ENCODE measurements at regions not wholly inside any gene's neighbourhood (a gene's known extent, or its start where the extent isn't known, plus 50 kb on each side); places are given as distances from the start of the nearest gene placed in this dataset.
"Not testable (repeated sequence)": the region's sequence is repeated elsewhere in the genome, so short reads cannot be mapped to it uniquely, and the experiment has no call there.

DNA sequence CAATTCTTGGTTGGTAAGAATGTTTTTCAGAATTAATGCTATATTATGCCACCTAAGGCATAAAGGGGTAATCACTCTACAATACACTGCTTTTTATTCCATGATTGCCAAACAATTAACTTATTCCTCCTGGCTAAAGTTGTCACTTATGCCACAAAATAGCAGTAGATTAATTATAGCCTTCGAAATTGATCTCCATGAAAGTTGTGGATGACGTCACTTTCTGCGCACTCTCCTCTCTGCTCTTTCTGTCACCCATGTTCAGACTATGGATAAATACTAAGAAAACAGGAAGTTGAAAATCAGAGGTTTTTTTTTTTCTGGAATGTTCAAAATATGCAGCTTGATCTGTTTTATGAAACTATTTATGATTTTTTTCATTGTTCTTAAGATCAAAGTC lies 790.1 kb upstream of the CNTN5 start:
- DNase-seq, result no peak
- no peak for ATAC-seq (ENCODE audit: poor library complexity)
- intact Hi-C loops (cut with DNase I), result no loop called here

GRCh38 chr11:98234698-98235097 lies 786.1 kb upstream of the CNTN5 start:
- no peak for DNase-seq
- ATAC-seq (ENCODE audit: poor library complexity), result no peak
- intact Hi-C loops (cut with DNase I), result no loop called here

DNA sequence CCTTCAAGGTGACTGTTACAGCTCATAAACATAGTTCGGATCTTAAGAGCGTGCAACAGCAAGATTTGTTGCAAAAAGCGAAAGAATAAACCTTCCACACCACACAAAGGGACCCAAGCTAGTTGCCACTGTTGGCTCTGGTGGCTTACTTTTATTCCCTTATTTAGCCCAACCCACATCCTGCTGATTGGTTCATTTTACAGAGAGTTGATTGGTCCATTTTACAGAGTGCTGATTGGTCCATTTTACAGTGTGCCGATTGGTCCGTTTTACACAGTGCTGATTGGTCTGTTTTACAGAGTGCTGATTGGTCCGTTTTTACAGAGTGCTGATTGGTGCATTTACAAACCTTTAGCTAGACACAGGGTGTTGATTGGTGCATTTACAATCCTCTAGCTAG lies 776.9 kb upstream of the CNTN5 start:
- no peak for DNase-seq
- no peak for ATAC-seq (ENCODE audit: poor library complexity)
- intact Hi-C loops (cut with DNase I), result no loop called here

DNA sequence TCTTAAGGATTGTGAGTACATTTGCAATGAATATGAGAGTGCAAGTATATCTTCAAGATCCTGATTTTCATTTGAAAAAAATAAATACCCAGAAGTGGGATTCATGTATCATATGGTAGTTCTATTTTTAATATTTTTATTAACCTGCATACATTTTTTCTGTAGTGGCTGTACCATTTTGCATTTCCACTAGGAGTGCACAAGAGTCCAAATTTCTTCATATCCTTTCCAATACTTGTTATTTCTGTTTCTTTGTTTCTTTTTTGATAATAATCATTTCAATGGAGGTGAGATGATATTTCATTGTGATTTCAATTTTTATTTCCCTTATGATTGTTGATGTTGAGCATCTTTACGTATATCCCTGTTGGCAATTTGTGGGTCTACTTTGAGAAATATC lies 759.8 kb upstream of the CNTN5 start:
- DNase-seq (no peak), ATAC-seq (ENCODE audit: poor library complexity) (no peak)
- intact Hi-C loops (cut with DNase I), result no loop called here

DNA sequence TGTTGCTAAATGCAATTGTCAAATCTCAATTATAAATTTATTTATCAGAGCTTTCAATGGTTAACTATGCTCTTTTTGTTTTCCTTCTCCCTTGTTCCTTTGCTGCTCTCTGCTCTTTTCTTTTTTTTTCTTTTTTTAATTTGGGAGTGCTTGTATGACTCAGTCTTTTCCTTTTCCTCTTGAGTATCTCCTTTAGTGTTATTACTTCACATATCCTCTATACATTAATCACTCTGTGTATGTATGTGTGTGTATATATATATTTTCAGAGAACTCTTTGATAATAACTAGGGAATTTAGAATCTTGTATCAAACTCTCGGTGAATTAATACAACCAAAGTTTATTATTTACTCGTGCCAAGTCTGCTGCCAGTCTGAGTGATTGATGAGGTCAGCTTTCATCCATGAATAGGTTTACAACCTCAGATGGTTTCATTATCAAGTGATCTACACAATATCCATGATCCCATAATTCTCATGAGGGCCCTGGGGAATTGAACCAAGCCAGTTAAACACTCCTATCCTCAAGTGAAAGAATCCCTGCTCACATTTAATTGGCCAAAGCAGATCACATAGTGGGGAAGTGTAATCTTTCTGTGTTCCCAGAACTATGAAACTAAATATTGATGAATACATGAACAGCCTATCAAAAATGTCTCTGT lies 743.4 kb upstream of the CNTN5 start:
- intact Hi-C loops (cut with DNase I), result no loop called here
- DNase-seq, result no peak
- no peak for ATAC-seq (ENCODE audit: poor library complexity)

DNA sequence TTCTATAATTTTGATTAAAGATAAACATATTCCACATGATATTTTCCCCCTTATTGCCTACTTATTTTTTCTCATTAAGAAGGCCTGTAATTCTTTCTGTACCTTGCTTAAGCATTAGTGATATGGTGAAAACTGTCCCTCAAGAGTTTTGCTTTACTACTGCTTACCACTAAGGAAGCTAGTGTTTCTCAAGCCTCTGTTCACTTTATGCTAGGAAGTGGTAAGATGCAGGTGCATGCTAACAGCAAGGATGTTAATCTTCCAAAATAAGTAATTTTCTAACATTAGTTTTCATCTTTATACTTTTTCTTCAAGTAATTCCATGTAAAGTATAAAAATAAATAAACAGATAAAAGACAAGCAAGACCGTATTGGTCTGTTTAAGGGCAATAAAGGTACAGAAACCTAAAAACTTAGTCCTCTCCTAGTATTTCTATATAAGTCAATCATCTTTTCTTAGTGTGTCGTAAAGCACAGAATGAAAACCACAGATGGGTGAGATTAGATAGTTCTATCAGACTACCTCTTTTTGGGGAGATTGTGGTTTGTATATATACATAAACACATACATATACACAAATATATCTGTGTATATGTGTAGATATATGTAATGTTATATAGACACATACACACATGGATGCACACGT lies 731.0 kb upstream of the CNTN5 start:
- ATAC-seq (ENCODE audit: poor library complexity) (no peak), DNase-seq (no peak)
- intact Hi-C loops (cut with DNase I), result no loop called here

- intact Hi-C loops (cut with DNase I), result no loop called here
- DNase-seq (no peak), ATAC-seq (ENCODE audit: poor library complexity) (no peak)
Measured at GRCh38 chr11:98296091-98296880, 724.5 kb upstream of the CNTN5 start.

- DNase-seq, result no peak
- intact Hi-C loops (cut with DNase I), result no loop called here
- no peak for ATAC-seq (ENCODE audit: poor library complexity)
Measured at GRCh38 chr11:98300719-98301118, 720.0 kb upstream of the CNTN5 start.

DNA sequence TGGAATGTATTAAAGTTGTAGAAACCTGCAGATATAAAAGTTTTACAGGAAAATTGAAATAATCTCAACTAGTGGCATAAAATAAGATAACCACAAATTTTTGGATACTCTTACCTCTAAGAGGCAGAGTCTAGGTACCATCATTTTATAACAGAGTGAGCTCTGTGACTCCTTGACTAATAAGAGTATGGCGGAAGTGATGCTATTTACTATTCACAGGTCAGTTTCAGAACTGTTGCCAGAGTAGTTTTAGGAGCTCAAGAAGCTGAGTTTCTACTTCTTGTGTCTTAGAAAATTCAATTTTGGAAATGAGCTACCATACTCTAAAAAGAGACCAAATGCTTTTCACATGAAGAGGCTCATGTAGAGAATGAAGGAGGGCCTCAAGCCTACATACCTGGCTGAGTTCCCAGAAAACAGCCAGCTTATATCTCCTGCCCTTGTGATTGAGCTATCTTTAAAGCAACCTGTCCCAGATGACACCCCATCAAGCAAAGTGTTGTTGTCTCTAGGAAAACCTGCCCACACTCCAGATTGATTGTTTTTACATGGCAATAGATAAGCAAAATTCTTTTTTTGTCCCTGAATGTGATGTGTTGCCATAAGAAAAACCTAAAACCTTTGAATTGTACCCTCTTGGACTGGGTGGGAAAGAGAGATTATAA lies 712.8 kb upstream of the CNTN5 start:
- intact Hi-C loops (cut with DNase I), result no loop called here
- DNase-seq (no peak), ATAC-seq (ENCODE audit: poor library complexity) (no peak)

DNA sequence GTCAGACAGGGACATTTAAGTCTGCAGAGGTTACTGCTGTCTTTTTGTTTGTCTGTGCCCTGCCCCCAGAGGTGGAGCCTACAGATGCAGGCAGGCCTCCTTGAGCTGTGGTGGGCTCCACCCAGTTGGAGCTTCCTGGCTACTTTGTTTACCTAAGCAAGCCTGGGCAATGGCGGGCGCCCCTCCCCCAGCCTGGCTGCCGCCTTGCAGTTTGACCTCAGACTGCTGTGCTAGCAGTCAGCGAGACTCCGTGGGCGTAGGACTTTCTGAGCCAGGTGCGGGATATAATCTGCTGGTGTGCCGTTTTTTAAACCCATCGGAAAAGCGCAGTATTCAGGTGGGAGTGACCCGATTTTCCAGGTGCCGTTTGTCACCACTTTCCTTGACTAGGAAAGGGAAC lies 690.4 kb upstream of the CNTN5 start:
- intact Hi-C loops (cut with DNase I); ATAC-seq (ENCODE audit: poor library complexity); DNase-seq: not testable (repeated sequence)

GRCh38 chr11:98358551-98358950 lies 662.2 kb upstream of the CNTN5 start:
- DNase-seq (no peak), ATAC-seq (ENCODE audit: poor library complexity) (no peak)
- intact Hi-C loops (cut with DNase I), result no loop called here

DNA sequence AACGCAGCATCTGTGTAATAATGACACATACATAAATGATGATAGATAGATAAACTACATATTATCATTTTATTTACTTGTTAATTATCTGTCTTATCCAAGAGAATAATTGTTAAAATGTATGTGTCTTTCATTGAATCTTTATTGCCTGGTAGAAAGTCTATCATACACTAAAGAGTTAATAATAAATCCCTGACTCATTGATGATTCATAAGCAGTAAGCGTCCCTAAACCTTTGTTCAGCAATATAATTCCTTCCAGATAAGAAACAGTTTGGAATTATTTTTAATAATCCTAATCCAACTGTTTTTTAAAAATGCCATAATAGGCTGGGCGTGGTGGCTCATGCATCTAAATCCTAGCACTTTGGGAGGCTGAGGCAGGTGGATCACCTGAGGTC lies 655.6 kb upstream of the CNTN5 start:
- DNase-seq (no peak), ATAC-seq (ENCODE audit: poor library complexity) (no peak)
- intact Hi-C loops (cut with DNase I), result no loop called here

DNA sequence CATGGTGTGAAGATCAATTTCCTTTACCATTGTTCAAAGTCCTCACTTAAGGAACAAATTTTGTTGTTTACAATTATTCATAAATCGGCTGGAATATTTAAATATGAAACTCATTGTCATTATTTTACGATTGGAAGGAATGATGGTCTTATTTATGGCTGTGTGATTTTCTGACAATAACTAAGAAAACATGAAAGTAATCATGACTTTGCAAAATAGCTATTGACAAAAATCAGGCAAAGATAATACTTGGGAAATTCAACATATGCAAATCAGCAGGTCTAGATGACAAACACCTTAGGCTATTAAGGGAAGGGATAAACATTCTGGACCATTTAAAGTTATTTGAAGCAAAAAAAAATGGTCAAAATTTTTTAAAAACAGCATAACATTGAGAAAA lies 654.8 kb upstream of the CNTN5 start:
- intact Hi-C loops (cut with DNase I), result no loop called here
- DNase-seq (no peak), ATAC-seq (ENCODE audit: poor library complexity) (no peak)

DNA sequence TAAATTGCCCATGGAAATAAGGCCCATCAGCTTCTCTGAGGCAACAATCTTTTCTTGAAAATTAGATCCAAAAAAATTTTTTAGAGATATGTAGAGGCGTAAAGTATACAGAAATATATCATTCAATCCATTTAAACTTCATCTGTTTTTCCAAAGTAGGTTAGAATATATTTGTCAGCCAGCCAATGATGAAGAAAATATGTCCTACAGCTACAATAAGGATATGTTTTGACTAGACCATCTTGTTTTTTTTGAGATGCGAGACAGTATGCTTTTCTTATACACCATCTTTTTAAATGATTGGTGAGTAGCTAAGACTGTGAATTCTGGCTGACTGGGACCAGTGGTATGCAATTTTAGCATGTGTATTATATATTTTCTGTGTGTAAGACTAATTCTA lies 630.4 kb upstream of the CNTN5 start:
- DNase-seq, result no peak
- no peak for ATAC-seq (ENCODE audit: poor library complexity)
- intact Hi-C loops (cut with DNase I), result no loop called here

- intact Hi-C loops (cut with DNase I); DNase-seq; ATAC-seq (ENCODE audit: poor library complexity): not testable (repeated sequence)
Measured at GRCh38 chr11:98394500-98394899, 626.2 kb upstream of the CNTN5 start.

- intact Hi-C loops (cut with DNase I), result no loop called here
- no peak for ATAC-seq (ENCODE audit: poor library complexity)
- DNase-seq, result no peak
Measured at GRCh38 chr11:98398508-98398907, 622.2 kb upstream of the CNTN5 start.

DNA sequence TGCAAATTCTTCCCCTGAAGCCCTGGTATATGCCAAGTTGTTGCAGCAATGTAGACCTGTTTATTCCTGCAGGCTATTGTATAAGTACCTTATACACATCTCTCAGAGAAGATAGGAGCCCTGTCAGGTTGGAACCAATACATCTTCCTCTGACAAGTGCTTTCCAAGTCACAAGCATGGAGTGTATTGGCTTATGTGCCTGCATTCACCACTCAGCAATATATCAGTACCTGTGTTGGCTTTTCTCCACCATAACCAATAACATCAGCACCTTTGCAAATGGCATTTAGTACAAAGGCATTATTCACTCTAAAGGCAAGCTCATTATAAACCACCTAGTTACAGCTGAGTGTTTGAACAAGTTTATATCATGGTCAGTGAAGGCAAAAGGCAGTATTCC lies 611.7 kb upstream of the CNTN5 start:
- DNase-seq (no peak), ATAC-seq (ENCODE audit: poor library complexity) (no peak)
- intact Hi-C loops (cut with DNase I), result no loop called here

DNA sequence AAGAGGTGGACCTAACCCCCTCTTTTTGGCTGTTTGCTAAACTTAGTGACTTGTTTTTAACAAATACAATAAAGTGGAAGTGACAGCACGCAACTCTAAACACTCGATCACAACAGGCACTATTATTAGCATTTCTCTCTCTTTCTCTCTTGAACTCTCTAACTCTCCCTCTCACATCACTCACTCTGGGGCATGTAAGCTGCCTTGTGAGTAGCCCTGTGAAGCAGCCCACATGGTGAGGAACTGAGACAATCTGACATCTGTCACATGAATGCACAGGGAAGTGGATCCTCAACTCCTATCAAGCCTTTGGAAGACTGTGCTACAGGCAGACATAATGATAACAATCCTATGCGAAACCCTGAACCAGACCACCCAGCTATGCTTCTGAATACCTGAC lies 609.0 kb upstream of the CNTN5 start:
- no peak for DNase-seq
- ATAC-seq (ENCODE audit: poor library complexity), result no peak
- intact Hi-C loops (cut with DNase I), result no loop called here

- intact Hi-C loops (cut with DNase I), result no loop called here
- DNase-seq (no peak), ATAC-seq (ENCODE audit: poor library complexity) (no peak)
Measured at GRCh38 chr11:98417256-98417755, 603.4 kb upstream of the CNTN5 start.

All from Right ventricle myocardium superior (tissue), 1 donor.